NCI-H2107 treated with DMSO at 0.1 percent for 48 hours (cell line): ENCODE measurements at regions not wholly inside any gene's neighbourhood (a gene's known extent, or its start where the extent isn't known, plus 50 kb on each side); places are given as distances from the start of the nearest gene placed in this dataset.

ENCODE experiments used
- DNase-seq: peaks from one replicate; lab custom pipeline; 2025; ENCODE audit not compliant: unreplicated experiment; lab: John Stamatoyannopoulos, UW

DNA sequence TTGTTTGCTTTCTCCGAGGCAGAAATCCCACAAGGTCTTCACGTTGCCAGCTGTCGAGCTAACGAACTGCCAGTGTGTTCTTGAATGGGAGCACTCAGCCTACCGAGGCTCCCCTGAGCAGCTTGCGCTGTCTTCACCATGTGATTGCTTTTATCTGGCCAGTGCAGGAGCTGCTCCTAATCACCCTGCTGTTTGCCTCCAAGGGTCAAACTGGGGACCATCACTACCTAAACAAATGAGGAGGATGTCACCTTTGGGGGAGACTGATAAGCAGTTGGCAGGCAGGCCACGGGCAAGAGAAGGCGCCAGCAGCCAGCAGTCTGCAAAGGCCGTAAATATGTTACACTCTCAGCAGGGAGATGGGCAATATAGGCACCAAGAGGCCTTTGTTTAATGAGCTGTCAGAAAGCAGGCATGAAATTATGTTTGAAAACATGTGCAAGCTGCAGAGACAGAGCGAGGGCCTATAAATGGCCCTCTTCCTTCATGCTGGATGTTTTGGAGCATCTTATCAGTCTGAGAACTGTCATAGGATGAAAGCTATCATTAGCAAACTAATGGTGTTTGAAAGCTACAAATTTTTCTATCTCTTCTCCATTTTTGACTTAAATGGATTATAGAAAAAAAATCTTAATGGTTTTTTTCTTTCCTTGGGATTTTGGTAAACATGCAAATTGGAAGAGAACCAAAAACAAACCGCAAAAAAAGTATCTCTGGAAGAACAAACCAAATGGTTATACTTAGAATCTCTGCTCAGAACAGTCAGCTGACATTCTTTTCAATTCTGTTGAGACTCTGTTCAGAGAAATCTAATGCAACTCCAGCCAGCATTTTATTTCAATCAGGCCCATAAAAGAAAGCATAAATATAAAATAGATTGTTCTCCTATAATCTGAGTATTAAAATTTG lies 267.3 kb upstream of the NPVF start:
- peak; percentile 20 for DNase-seq

GRCh38 chr7:25496476-25497368 lies 268.4 kb upstream of the NPVF start:
- no peak for DNase-seq

GRCh38 chr7:25500393-25500921 lies 272.2 kb upstream of the NPVF start:
- DNase-seq: no peak

- DNase-seq: no peak
Observed at GRCh38 chr7:25503306-25503705, 275.0 kb upstream of the NPVF start.

GRCh38 chr7:25512061-25512687 lies 283.9 kb upstream of the NPVF start:
- no peak for DNase-seq

- DNase-seq: no peak
Observed at GRCh38 chr7:25515633-25516275, 287.5 kb upstream of the NPVF start.

- no peak for DNase-seq
Observed at GRCh38 chr7:25517906-25518305, 289.6 kb upstream of the NPVF start.

DNA sequence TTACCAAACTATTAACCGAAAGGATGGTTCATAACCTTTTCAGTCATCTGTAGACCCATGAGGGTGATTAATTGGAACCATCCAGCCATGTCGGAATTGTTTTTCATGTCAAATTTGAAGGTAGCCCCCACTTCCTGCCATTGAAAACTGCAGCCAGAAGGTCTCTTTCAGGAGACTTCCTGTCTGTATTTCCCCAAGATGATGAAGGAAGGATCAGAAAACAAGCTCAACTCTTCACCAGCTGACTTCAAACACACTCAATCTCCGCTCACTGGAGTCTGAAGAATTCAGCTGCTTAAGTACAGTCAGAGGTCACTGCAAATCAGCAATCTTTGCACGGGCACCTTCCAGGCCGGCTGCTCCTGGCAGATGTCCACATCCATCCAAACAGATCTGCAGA lies 291.7 kb upstream of the NPVF start:
- DNase-seq: no peak

DNA sequence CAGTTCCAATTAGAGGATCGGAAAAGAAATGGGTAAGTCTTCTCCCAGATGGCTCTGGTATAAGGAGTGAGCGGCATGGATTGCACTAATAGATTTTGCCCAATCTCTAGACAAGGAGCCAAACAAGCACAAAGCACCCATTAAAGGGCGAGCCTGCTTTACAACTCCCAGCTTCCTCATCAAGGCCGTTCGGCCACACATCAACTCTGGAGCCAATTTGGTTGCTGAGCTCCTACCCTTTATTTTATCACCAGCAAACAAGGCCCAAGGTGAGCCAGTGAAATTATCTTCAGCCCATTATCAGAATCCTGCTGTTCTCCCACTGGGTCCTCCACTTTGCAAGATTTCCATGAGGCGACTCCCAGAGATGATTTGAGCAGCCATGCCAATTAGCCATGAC lies 292.2 kb upstream of the NPVF start:
- no peak for DNase-seq

- DNase-seq: no peak
Observed at GRCh38 chr7:25521236-25521635, 292.9 kb upstream of the NPVF start.

DNA sequence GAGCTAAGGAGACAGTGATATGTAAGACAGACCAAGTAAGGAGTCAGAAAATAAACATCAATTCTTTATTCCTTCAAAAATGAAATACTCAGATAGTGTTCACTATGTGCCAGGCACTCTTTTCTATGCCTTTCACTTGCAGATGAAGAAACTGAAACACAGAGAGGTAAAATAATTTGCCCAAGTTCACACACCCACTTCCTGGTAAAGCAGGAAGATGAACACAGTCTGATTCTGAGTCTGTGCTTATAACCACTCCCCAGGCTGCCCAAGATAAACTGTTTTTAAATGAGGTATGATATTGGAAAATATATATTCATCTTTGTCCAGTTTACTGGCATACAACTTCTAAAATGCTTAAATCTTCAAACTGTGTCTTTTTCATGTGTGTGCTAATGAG lies 294.4 kb upstream of the NPVF start:
- DNase-seq: no peak

- DNase-seq: peak; percentile 33
Observed at GRCh38 chr7:25527665-25528170, 299.4 kb upstream of the NPVF start.

- DNase-seq: no peak
Observed at GRCh38 chr7:25529320-25529719, 301.0 kb upstream of the NPVF start.

DNA sequence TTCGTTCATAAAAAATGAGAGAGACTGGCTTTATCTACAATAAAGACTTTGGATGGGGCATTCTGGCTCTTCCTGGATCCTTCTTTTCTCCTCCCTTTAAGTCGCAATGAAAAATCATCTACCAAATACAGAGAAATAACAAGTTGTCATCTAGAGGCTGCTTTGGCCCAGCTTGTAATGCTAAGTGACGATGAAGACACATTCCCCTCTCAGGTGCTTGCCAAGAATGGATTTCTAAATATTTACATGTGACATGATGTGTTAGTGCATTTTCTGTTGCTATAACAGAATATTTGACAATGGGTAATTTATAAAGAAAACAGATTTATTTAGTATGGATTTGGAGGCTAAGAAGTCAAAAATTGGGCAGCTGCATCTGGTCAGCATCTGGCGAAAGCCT lies 308.6 kb upstream of the NPVF start:
- DNase-seq: no peak

DNA sequence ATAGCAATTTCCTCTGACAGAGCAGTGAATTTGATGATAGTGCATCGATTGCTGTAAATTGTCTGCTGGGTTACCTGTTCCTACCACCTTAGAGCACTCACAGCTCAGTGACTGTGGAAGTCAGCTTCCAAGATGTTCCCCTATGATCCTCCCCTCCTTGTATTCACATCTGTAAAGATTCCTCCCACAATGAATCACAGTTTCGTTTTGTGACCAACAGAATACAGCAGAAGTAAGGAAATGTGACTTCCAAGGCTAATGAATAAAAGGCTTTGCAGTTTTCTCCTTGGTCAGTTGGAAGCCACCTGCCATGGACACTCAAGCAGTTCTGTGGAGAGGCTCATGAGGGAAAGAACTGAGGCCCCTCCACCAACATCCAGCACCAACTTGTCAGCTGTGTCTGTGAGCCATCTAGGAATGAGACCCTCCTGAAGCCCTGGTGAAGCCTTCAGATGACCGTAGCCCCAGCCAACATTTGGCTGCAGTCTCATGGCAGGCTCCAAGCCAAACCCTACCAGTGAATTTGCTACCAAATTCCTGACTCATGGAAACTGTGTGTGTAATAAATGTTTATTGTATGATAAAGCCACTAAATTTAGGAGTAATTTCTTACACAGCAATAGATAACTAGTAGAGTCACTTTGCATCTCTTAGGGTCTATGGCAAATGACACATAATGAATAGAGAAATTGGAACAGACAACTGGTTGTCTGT lies 309.5 kb upstream of the NPVF start:
- no peak for DNase-seq

- no peak for DNase-seq
Observed at GRCh38 chr7:25541094-25541821, 313.0 kb upstream of the NPVF start.

GRCh38 chr7:25541877-25542276 lies 313.6 kb upstream of the NPVF start:
- no peak for DNase-seq

DNA sequence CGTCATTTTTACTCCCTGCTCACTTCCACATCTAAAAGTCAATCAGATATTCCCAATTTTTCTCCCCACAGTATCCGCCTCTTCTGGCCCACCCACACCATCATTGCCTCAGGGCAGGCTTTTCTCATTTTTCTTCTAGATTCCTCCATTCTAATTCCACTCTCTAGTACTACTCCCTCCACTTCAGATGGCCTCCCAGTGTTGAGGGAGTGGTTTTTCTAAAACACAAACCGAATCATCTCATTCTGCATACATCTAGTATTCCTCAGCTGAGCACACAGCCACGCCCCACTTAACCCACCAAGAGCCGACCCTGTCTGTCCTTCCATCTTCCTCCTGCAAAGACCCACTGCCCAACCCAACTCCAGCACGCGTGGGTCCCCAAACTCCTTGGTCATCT lies 314.9 kb upstream of the NPVF start:
- no peak for DNase-seq

GRCh38 chr7:25543798-25544197 lies 315.5 kb upstream of the NPVF start:
- no peak for DNase-seq
